ENCODE measurements at regions not wholly inside any gene's neighbourhood (a gene's known extent, or its start where the extent isn't known, plus 50 kb on each side); places are given as distances from the start of the nearest gene placed in this dataset.

DNA sequence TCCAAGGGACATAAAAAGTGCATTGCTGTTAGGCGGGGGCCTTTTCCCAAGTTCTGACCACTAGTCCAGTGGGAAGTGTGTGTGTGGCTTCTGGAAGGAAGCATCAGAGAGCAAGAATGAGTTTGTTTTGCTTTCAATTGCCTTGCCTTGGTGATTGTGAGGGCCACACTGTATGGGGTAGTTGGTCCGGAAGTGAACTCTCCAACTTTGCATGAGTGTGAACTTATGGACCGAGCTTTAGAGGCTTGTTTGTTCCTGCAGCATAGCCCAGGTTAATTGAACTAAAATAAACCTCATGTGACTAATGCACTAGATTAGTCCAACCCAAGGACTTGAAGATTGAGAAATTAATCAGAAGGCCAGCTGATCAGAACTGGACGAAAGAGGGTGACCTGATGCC is 171.7 kb downstream of the NR2F2 start:
- TF ChIP-seq CTCF (tag by site-specific recombination; IDR thresholded peaks at IDR 0.05) (no peak), ZBTB49 (tag by site-specific recombination; IDR thresholded peaks at IDR 0.05; ENCODE audit: low read depth) (no peak), TSHZ1 (tag by site-specific recombination; IDR thresholded peaks at IDR 0.05; ENCODE audit: borderline replicate concordance) (no peak), WT1 (tag by site-specific recombination; IDR thresholded peaks at IDR 0.05) (no peak), KLF7 (tag by site-specific recombination; IDR thresholded peaks at IDR 0.05; ENCODE audit: borderline replicate concordance) (no peak)

Data from HEK293 (cell line).